HepG2 (cell line): ENCODE measurements at regions not wholly inside any gene's neighbourhood (a gene's known extent, or its start where the extent isn't known, plus 50 kb on each side); places are given as distances from the start of the nearest gene placed in this dataset.

ENCODE experiments used
- ATAC-seq: fragments of 200-7000 bp; cut with Tn5 transposase; 3 replicates; pipeline ENCODE4 v1.9.1; 2020; ENCODE audit warnings: mild to moderate bottlenecking, moderate library complexity
- BruUV-seq: library from RNA; stranded (reverse); fragments of 400-500 nt; replicated peaks from 2 replicates; lab custom pipeline; 2021; lab: Mats Ljungman, UMichigan
- CTCF ChIA-PET: fragments of 300-600 bp; formaldehyde crosslinking; extraction: SDS; loops from one replicate; lab custom pipeline; 2021; ENCODE audit warnings: low total read pairs, inconsistent platforms, low intra/inter-chr PET ratio; lab: Yijun Ruan, JAX
- POLR2A ChIA-PET: fragments of 350-600 bp; sonication (Branson Sonifier 250); formaldehyde crosslinking; loops from one replicate; lab custom pipeline; 2020; ENCODE audit warnings: antibody characterized with exemption, inconsistent platforms; lab: Yijun Ruan, JAX
- DNase-seq: peaks from one replicate; pipeline ENCODE4 v3.0.0-alpha.2; 2015; ENCODE audit warnings: low spot score
- FAIRE-seq: peaks from 3 replicates; lab custom pipeline; 2011; peaks lifted over from hg19 to GRCh38; lab: Jason Lieb, UNC
- H2AFZ ChIP-seq: one replicate; pipeline ENCODE4 v1.6.1; 2011; ENCODE audit warnings: low read length, inconsistent platforms
- H3K27ac ChIP-seq: fragments of 300-600 bp; 3 replicates; pipeline ENCODE4 v1.8.0; 2011; ENCODE audit warnings: mixed run types, mild to moderate bottlenecking, mixed read lengths, low read length, inconsistent platforms; ENCODE audit not compliant: insufficient read depth; ENCODE audit errors: extremely low read length
- H3K27me3 ChIP-seq, 2 experiments: fragments of 200-600 bp in 1 of 2; 2 replicates in 1 of 2; 3 replicates in 1 of 2; pipeline versions ENCODE4 v1.6.0 to v1.8.0; 2011; ENCODE audit warnings: low read length in 2 of 2, mild to moderate bottlenecking in 2 of 2, moderate library complexity in 2 of 2, inconsistent platforms in 1 of 2; ENCODE audit not compliant: insufficient read depth in 2 of 2, control insufficient read depth in 1 of 2
- H3K36me3 ChIP-seq, 2 experiments: fragments of 200-600 bp in 1 of 2; replicated peaks in 1 of 2; 2 replicates in 1 of 2; 3 replicates in 1 of 2; pipeline versions ENCODE4 v1.5.1 to v1.8.0; 2011; ENCODE audit warnings: low read length in 2 of 2, inconsistent platforms in 1 of 2; ENCODE audit not compliant: insufficient read depth in 2 of 2, control insufficient read depth in 1 of 2
- H3K4me1 ChIP-seq: 2 replicates; pipeline ENCODE4 v1.5.1; 2012; ENCODE audit warnings: low read length, inconsistent platforms; ENCODE audit not compliant: insufficient read depth
- H3K4me2 ChIP-seq: 2 replicates; pipeline ENCODE4 v1.6.0; 2011; ENCODE audit warnings: low read depth, low read length, inconsistent platforms
- H3K4me3 ChIP-seq, 3 experiments: fragments of 200-600 bp in 1 of 3; sonication (generic), shearing (Covaris generic) in 1 of 3; replicated peaks in 1 of 3; 2 replicates each; pipeline ENCODE4 v1.5.1; 2011 to 2016; ENCODE audit warnings: low read length in 3 of 3, inconsistent platforms in 2 of 3, low read depth in 2 of 3, mild to moderate bottlenecking in 2 of 3, control low read depth in 1 of 3, mixed read lengths in 1 of 3; ENCODE audit not compliant: insufficient read depth in 1 of 3
- H3K79me2 ChIP-seq: one replicate; pipeline ENCODE4 v1.6.1; 2011; ENCODE audit warnings: low read length, inconsistent platforms; ENCODE audit not compliant: insufficient read depth
- H3K9ac ChIP-seq: 2 replicates; pipeline ENCODE4 v1.6.0; 2011; ENCODE audit warnings: mild to moderate bottlenecking, low read depth, low read length, inconsistent platforms; ENCODE audit not compliant: insufficient read depth
- H3K9me3 ChIP-seq: 2 replicates; pipeline ENCODE4 v1.5.1; 2012; ENCODE audit warnings: mild to moderate bottlenecking, low read length
- H4K20me1 ChIP-seq: 2 replicates; pipeline ENCODE4 v1.6.0; 2011; ENCODE audit warnings: inconsistent platforms, mild to moderate bottlenecking, low read length, moderate library complexity; ENCODE audit not compliant: insufficient read depth
- ATF4 ChIP-seq, 2 experiments: fragments of 450-650 bp in 1 of 2; sonication (generic) in 1 of 2; formaldehyde crosslinking; IDR thresholded peaks; 2 replicates each; pipeline versions ENCODE4 v1.5.0 to v1.8.0; 2020 to 2022; ENCODE audit warnings: mild to moderate bottlenecking in 1 of 2, missing genetic modification reagents in 1 of 2
- E2F2 ChIP-seq: sonication (generic); formaldehyde crosslinking; IDR thresholded peaks from 2 replicates; pipeline ENCODE4 v1.4.0; 2020; ENCODE audit warnings: missing genetic modification reagents, borderline replicate concordance
- MATR3 ChIP-seq: sonication (generic); formaldehyde crosslinking; IDR thresholded peaks from 2 replicates; pipeline ENCODE4 v1.4.0; 2020; ENCODE audit warnings: missing genetic modification reagents
- TBX3 ChIP-seq: fragments of 450-650 bp; IDR thresholded peaks from 2 replicates; pipeline ENCODE4 v1.6.1; 2017; ENCODE audit warnings: antibody characterized with exemption, mild to moderate bottlenecking, inconsistent platforms, borderline replicate concordance
- ZBTB34 ChIP-seq: sonication (generic); formaldehyde crosslinking; IDR thresholded peaks from 2 replicates; pipeline ENCODE4 v1.8.0; 2022; ENCODE audit warnings: mild to moderate bottlenecking, missing genetic modification reagents
- ZNF24 ChIP-seq: fragments of 450-650 bp; IDR thresholded peaks from 2 replicates; pipeline ENCODE4 v1.6.1; 2017; ENCODE audit warnings: antibody characterized with exemption, mild to moderate bottlenecking
- WGBS: methylation state at CpG from one replicate; pipeline ENCODE4 v1.1.6; 2017; ENCODE audit warnings: low lambda C conversion rate; 5-methylcytosine and 5-hydroxymethylcytosine counted together
- in situ Hi-C: cut with HindIII; loops from 2 replicates; pipeline ENCODE4 v1.10.0; 2017; ENCODE audit warnings: low pct_unique_long_range_greater_than_20kb; ENCODE audit not compliant: extremely low pct_ligation_motif_present
- intact Hi-C: fragments of 100-400 bp; cut with micrococcal nuclease; formaldehyde crosslinking; loops from one replicate; pipeline ENCODE4 v1.10.0; 2022; ENCODE audit not compliant: unreplicated experiment
- TF ChIP-seq, protein P1 (sequence below): sonication (generic); formaldehyde crosslinking; IDR thresholded peaks from 2 replicates; pipeline ENCODE4 v1.5.0; 2020; ENCODE audit warnings: missing genetic modification reagents, mild to moderate bottlenecking, borderline replicate concordance

GRCh38 chr7:25580141-25580540 lies 351.9 kb upstream of the NPVF start (continued):
- TF ChIP-seq MATR3 (CRISPR knock-in tag) = no peak
- no peak for TF ChIP-seq E2F2 (CRISPR knock-in tag)
- no peak for TF ChIP-seq ZNF24
- TF ChIP-seq ZBTB34 = no peak

DNA sequence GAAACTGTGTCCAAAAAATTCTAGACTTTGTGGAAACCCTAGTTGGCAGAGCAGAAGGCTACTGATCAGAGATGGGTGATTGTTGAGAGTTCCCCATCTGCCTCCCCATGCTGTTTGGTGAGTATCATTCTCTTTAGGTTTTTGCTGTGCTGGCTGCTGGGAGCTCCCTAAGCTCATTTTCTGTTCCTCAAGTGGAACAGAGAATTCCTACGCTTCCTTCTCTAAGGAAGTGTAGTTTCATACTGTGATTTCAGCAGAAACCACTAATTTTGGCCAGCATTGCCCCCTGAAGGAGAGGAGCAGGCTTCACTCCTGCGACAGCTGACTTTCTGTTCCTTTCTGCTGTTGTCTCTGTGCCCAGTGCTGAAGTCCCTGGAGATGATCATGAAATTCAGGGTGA lies 355.3 kb upstream of the NPVF start:
- no peaks in the 10 kb centered on the region for H3K4me1 ChIP-seq
- no peaks in the 10 kb centered on the region for H3K36me3 ChIP-seq
- H3K4me2 ChIP-seq = no peak overlapping the region
- FAIRE-seq (no peak), DNase-seq (no peak), ATAC-seq (no peak)
- no peak overlapping the region for H3K9ac ChIP-seq
- TF ChIP-seq ATF4 (CRISPR knock-in tag; IDR thresholded peaks at IDR 0.05) = no peak
- TF ChIP-seq, protein P1, sequence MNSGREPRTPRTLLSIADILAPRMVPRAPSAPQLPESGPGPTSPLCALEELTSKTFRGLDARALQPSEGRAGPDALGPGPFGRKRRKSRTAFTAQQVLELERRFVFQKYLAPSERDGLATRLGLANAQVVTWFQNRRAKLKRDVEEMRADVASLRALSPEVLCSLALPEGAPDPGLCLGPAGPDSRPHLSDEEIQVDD (CRISPR knock-in tag) = no peak
- no peak for TF ChIP-seq TBX3
- 31% methylated on average over 2 of the region's 2 CpGs for WGBS
- H3K9me3 ChIP-seq = no peaks in the 10 kb centered on the region
- no peak overlapping the region for H2AFZ ChIP-seq
- H3K79me2 ChIP-seq = no peaks in the 10 kb centered on the region
- H3K27ac ChIP-seq = no peak overlapping the region
- CTCF ChIA-PET = no interaction called here
- no peak overlapping the region for H3K4me3 ChIP-seq
- no peaks in the 10 kb centered on the region for H3K27me3 ChIP-seq
- no TSS peak for BruUV-seq
- POLR2A ChIA-PET = no interaction called here
- intact Hi-C loops (no loop called here), in situ Hi-C loops (no loop called here)
- H4K20me1 ChIP-seq = no peaks in the 10 kb centered on the region
